ENCODE measurements at regions not wholly inside any gene's neighbourhood (a gene's known extent, or its start where the extent isn't known, plus 50 kb on each side); places are given as distances from the start of the nearest gene placed in this dataset.
"Not testable (repeated sequence)": the region's sequence is repeated elsewhere in the genome, so short reads cannot be mapped to it uniquely, and the experiment has no call there.

- DNase-seq (ENCODE audit: low spot score), result not testable (repeated sequence)
Measured at GRCh38 chr9:41623666-41624065, 434.5 kb upstream of the ZNG1F start.

GRCh38 chr9:41619254-41619653 is 430.1 kb upstream of the ZNG1F start:
- DNase-seq (ENCODE audit: low spot score), result not testable (repeated sequence)

GRCh38 chr9:41606961-41607547 is 417.9 kb upstream of the ZNG1F start:
- DNase-seq (ENCODE audit: low spot score), result not testable (repeated sequence)

GRCh38 chr9:41565572-41565971 is 376.5 kb upstream of the ZNG1F start:
- peak; percentile 3 for DNase-seq (ENCODE audit: low spot score)
